AG09309 (cell line): ENCODE measurements at regions not wholly inside any gene's neighbourhood (a gene's known extent, or its start where the extent isn't known, plus 50 kb on each side); places are given as distances from the start of the nearest gene placed in this dataset.

Experiments
- DNase-seq: peaks from one replicate; pipeline ENCODE4 v3.0.0-alpha.2; 2010; ENCODE audit warnings: low read depth
- H3K4me3 ChIP-seq: 2 replicates; pipeline ENCODE4 v1.5.1; 2011; ENCODE audit warnings: mild to moderate bottlenecking, low read depth, low read length, moderate library complexity; ENCODE audit not compliant: control insufficient read depth
- TF ChIP-seq, protein P1 (sequence below): IDR thresholded peaks from 2 replicates; pipeline ENCODE4 v1.5.1; 2011; ENCODE audit warnings: mild to moderate bottlenecking, low read depth, low read length, inconsistent platforms; ENCODE audit not compliant: insufficient read depth, control insufficient read depth; ENCODE audit errors: missing control alignments

DNA sequence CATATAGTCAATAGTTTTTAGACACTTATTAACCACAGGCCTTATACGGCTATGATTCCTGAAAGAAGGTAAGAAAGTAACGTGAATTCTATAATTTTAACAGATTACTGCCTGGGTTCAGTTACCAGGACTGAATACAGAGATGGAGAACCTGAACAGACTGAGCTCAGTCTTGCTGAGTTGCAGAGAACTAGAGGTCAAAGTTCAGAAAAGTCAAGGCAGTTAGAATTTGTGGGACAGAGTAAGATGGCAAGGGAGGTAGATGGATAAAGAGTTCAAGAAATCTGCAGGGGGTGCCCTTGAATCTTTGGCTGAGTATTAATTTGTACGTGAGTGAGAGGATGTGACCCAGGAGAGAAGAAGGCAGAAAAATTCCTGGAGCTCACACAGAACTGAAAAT is 320.1 kb upstream of the MAF start:
- TF ChIP-seq, protein P1, sequence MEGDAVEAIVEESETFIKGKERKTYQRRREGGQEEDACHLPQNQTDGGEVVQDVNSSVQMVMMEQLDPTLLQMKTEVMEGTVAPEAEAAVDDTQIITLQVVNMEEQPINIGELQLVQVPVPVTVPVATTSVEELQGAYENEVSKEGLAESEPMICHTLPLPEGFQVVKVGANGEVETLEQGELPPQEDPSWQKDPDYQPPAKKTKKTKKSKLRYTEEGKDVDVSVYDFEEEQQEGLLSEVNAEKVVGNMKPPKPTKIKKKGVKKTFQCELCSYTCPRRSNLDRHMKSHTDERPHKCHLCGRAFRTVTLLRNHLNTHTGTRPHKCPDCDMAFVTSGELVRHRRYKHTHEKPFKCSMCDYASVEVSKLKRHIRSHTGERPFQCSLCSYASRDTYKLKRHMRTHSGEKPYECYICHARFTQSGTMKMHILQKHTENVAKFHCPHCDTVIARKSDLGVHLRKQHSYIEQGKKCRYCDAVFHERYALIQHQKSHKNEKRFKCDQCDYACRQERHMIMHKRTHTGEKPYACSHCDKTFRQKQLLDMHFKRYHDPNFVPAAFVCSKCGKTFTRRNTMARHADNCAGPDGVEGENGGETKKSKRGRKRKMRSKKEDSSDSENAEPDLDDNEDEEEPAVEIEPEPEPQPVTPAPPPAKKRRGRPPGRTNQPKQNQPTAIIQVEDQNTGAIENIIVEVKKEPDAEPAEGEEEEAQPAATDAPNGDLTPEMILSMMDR = no peak
- no peak overlapping the region for H3K4me3 ChIP-seq
- DNase-seq = no peak

DNA sequence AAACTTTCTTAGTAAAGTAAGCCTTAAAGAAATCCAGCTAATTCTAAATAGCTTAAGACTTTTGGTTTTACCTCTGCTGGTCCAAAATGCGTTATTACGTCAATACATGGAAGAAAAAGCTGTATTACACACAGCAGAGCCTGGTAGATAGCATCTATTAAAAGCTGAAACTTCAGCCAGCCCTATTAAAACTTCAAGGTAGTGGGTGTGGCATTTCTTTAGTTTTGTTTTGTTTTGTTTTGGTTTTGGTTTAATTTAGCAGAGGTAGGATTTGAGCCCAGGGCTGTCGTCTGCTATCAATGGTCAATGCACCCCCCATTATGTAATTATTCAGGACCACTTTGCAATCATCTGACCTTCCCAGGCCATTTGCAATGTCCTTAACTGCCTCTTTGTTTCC is 318.4 kb upstream of the MAF start:
- TF ChIP-seq, protein P1 = no peak
- H3K4me3 ChIP-seq = no peak overlapping the region
- DNase-seq = no peak

DNA sequence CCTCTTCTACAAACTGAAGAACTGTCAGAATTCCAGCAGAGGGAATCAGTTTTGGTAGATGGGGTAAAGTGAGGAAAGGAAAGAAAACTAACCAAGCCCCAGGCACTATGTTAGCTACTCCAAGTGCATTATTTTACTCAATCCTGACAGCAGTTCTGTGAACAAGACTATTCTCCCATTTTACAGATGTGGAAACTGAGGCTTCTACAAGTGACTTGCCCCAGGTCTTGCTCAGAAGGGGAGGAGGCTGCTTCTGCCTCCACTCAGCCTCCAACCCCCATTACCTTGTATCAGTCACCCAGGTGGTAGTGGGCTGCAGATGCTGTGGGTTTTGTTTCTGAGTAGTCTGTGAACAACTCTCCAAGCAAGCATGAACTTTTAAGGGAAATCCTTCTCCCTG is 315.2 kb upstream of the MAF start:
- no peak for DNase-seq
- no peak overlapping the region for H3K4me3 ChIP-seq
- TF ChIP-seq, protein P1 = no peak

DNA sequence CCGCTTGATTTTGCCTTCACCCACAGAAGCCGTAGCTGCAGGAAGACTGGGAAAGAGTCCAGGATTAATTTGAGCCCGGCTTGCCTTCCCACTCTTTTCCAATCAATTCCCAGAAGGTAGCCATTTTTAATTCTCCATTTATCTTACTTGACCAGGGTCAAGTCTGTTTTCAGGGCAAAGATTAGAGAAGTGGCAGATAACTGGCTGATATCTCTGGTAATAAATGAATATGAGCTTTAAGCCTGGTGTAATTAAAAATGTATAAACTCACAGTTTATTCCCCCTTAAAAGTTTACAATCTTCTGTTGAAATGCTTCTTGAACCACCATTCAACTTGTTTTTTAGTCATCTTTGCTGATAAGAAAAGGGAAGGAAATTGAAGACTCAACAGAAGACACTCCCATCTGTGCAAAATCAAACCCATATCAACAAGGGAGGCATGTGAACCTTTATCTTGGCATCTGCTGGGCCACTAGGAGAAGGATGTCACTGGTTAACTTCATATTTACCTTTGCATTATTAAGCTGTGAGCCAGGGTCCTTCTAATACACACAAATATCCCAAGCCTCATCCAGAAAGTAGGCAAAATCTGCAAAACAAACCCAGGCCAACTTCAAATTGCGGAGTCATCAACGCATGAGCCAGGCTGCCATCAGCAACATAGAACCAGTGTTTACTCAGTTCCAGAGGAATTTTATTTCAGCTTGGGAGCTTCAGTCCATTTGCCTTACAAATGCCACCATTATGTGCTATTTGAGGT is 314.6 kb upstream of the MAF start:
- TF ChIP-seq, protein P1 = no peak
- no peak for DNase-seq
- H3K4me3 ChIP-seq = no peak overlapping the region

DNA sequence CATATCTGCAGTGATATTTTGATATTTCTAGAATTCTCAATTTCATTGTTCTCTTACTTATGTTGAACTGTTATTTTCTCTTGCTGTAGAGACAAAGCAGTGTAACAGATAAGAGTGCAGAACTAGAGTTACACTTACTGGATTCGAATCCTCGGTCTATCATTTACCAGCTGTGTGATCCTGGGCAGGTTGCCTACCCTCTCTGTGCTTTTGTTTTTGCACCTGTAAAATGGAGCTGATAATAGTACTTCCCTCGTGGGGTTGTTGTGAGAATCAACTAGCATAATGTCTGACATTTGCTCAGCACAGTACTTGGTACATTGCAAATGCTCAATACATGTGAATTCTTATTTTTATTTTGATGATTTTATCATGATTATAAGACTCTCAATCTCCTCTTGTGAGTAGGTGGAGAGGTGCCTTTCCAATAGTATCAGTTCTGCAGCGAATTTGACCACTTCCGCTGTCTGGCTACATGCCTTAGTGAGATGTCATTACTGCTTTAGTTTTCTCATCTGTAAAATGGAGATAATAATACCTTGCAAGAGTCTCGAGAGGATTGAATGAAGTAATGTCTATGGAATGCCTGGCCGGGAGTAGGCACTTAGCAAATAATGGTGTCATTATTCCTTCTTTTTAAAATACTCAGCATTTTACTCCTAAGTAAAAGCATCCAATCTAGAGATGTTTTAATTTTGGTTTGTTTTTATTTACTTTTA is 312.2 kb upstream of the MAF start:
- TF ChIP-seq, protein P1 = no peak
- no peak for DNase-seq

DNA sequence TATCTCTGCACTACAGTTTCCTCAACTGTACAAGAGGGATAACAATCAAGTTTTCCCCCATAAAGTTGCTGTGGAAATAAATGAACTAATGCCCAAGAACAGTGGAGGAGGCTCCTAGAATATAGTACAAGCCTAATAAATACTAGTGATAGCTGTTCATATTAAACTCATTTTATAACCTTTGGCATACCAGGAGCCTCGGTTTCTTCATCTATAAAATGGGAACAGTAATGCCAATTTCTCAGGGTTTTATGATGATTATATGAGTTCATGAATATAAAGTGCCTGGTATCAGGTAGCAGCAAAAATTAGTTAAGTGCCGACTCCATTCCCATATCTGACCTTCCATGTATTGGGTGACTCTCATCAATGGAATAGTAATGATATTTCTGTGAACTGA is 311.1 kb upstream of the MAF start:
- H3K4me3 ChIP-seq = no peak overlapping the region
- TF ChIP-seq, protein P1 = no peak
- no peak for DNase-seq

More for the DNA sequence above, 312.2 kb upstream of the MAF start:
- no peak overlapping the region for H3K4me3 ChIP-seq
